NB4 (cell line): ENCODE measurements at regions not wholly inside any gene's neighbourhood (a gene's known extent, or its start where the extent isn't known, plus 50 kb on each side); places are given as distances from the start of the nearest gene placed in this dataset.

Experiments used
- MYC ChIP-seq: IDR thresholded peaks from 2 replicates; pipeline ENCODE4 v1.6.1; 2011; ENCODE audit warnings: low read depth, low read length
- POLR2A ChIP-seq: IDR thresholded peaks from 2 replicates; pipeline ENCODE4 v1.6.1; 2011; ENCODE audit warnings: mild to moderate bottlenecking; ENCODE audit not compliant: insufficient read length; ENCODE audit errors: extremely low read depth
- TF ChIP-seq, protein P1 (sequence below): IDR thresholded peaks from 2 replicates; pipeline ENCODE4 v1.6.1; 2011; ENCODE audit warnings: low read depth, low read length
- TF ChIP-seq, protein P2 (sequence below): IDR thresholded peaks from one replicate; pipeline ENCODE4 v1.5.1; 2012; ENCODE audit warnings: low read depth, low read length

DNA sequence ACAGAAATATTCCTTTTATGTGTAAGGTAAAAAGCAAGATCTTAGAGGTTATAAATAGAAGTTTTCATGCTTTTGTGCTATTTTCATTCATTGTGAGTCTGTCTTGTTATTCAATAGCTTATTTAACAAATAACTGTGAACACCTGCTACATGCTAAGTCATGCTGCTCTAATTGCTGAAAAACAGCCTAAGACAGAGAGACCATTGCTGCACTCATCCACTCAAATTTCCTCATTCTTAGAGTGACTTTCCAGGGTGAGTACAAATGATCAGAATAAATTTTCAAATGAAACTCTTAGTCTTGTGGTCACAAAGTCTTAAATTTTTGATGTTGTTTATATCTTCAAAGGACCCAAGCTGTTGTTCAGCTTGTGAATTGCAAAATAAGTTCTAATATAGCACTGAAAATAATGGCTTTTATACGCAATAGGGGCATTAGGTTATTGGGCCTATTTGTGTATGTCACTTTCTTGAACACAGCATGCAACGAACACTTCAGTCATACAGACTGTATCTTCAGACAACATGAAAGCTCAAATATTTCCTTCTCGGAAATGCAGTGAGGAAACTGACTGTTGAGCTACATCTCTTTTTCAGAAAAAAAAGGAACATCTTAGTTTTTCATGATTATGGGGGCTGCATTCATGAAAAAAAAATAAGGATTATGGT is 247.9 kb upstream of the PCDH15 start:
- TF ChIP-seq POLR2A: no peak
- TF ChIP-seq, protein P1, sequence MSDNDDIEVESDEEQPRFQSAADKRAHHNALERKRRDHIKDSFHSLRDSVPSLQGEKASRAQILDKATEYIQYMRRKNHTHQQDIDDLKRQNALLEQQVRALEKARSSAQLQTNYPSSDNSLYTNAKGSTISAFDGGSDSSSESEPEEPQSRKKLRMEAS: no peak
- TF ChIP-seq, protein P2, sequence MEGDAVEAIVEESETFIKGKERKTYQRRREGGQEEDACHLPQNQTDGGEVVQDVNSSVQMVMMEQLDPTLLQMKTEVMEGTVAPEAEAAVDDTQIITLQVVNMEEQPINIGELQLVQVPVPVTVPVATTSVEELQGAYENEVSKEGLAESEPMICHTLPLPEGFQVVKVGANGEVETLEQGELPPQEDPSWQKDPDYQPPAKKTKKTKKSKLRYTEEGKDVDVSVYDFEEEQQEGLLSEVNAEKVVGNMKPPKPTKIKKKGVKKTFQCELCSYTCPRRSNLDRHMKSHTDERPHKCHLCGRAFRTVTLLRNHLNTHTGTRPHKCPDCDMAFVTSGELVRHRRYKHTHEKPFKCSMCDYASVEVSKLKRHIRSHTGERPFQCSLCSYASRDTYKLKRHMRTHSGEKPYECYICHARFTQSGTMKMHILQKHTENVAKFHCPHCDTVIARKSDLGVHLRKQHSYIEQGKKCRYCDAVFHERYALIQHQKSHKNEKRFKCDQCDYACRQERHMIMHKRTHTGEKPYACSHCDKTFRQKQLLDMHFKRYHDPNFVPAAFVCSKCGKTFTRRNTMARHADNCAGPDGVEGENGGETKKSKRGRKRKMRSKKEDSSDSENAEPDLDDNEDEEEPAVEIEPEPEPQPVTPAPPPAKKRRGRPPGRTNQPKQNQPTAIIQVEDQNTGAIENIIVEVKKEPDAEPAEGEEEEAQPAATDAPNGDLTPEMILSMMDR: no peak
- TF ChIP-seq MYC: no peak
